GM23248 (cell line): ENCODE measurements at regions not wholly inside any gene's neighbourhood (a gene's known extent, or its start where the extent isn't known, plus 50 kb on each side); places are given as distances from the start of the nearest gene placed in this dataset.

ENCODE experiments used
- EZH2 ChIP-seq: fragments of 200-600 bp; sonication (generic); IDR thresholded peaks from 2 replicates; pipeline ENCODE4 v1.6.1; 2018; ENCODE audit warnings: antibody characterized with exemption, mild to moderate bottlenecking; ENCODE audit not compliant: insufficient read depth, poor library complexity, severe bottlenecking
- EZH2phosphoT487 ChIP-seq: fragments of 200-600 bp; sonication (generic); IDR thresholded peaks from 2 replicates; pipeline ENCODE4 v1.6.1; 2018; ENCODE audit warnings: antibody characterized with exemption, moderate library complexity, mild to moderate bottlenecking, low read depth; ENCODE audit not compliant: insufficient read depth

GRCh38 chr6:91082311-91082832 is 495.5 kb upstream of the MAP3K7 start:
- no peak for TF ChIP-seq EZH2phosphoT487
- TF ChIP-seq EZH2, result no peak
